HepG2 (cell line): ENCODE measurements at regions not wholly inside any gene's neighbourhood (a gene's known extent, or its start where the extent isn't known, plus 50 kb on each side); places are given as distances from the start of the nearest gene placed in this dataset.

Experiments used
- CBFB ChIP-seq: sonication (generic); formaldehyde crosslinking; IDR thresholded peaks from 2 replicates; pipeline ENCODE4 v1.4.0; 2020; ENCODE audit warnings: missing genetic modification reagents
- FOXA1 ChIP-seq, 2 experiments: fragments of 450-650 bp in 1 of 2; sonication (generic) in 1 of 2; formaldehyde crosslinking in 1 of 2; IDR thresholded peaks; 2 replicates each; pipeline versions ENCODE4 v1.4.0 to v1.6.1; 2016 to 2020; ENCODE audit warnings: missing genetic modification reagents in 1 of 2
- MTF2 ChIP-seq: sonication (generic); formaldehyde crosslinking; IDR thresholded peaks from 2 replicates; pipeline ENCODE4 v1.5.0; 2020; ENCODE audit warnings: missing genetic modification reagents, borderline replicate concordance
- MZF1 ChIP-seq: sonication (generic); formaldehyde crosslinking; IDR thresholded peaks from 2 replicates; pipeline ENCODE4 v1.8.1; 2023; ENCODE audit warnings: mild to moderate bottlenecking, missing genetic modification reagents, borderline replicate concordance
- SOX5 ChIP-seq: IDR thresholded peaks from 2 replicates; pipeline ENCODE4 v1.6.1; 2016; ENCODE audit warnings: borderline replicate concordance
- SRSF1 ChIP-seq: fragments of 200-400 bp; formaldehyde crosslinking; optimal IDR thresholded peaks from 2 replicates; pipeline ENCODE3; 2017; ENCODE audit warnings: mild to moderate bottlenecking, low read depth, low read length, moderate library complexity
- ZFP41 ChIP-seq: sonication (generic); formaldehyde crosslinking; IDR thresholded peaks from 2 replicates; pipeline ENCODE4 v1.4.0; 2020; ENCODE audit warnings: mild to moderate bottlenecking, missing genetic modification reagents, borderline replicate concordance
- ZNF558 ChIP-seq: sonication (generic); formaldehyde crosslinking; IDR thresholded peaks from 2 replicates; pipeline ENCODE4 v1.9.0; 2022; ENCODE audit warnings: mild to moderate bottlenecking, missing genetic modification reagents, borderline replicate concordance
- ZNF567 ChIP-seq: sonication (generic); formaldehyde crosslinking; IDR thresholded peaks from 2 replicates; pipeline ENCODE4 v1.8.1; 2023; ENCODE audit warnings: mild to moderate bottlenecking, missing genetic modification reagents, borderline replicate concordance
- TF ChIP-seq, protein P1 (sequence below): sonication (generic); formaldehyde crosslinking; IDR thresholded peaks from 2 replicates; pipeline ENCODE4 v1.4.0; 2020; ENCODE audit warnings: missing genetic modification reagents
- TF ChIP-seq, protein P2 (sequence below): sonication (generic); formaldehyde crosslinking; IDR thresholded peaks from 2 replicates; pipeline ENCODE4 v1.4.0; 2020; ENCODE audit warnings: missing genetic modification reagents
- TF ChIP-seq, protein P3 (sequence below): sonication (generic); formaldehyde crosslinking; IDR thresholded peaks from 2 replicates; pipeline ENCODE4 v1.8.1; 2023; ENCODE audit warnings: mild to moderate bottlenecking, moderate library complexity, missing genetic modification reagents
- TF ChIP-seq, protein P4 (sequence below): sonication (generic); formaldehyde crosslinking; IDR thresholded peaks from 2 replicates; pipeline ENCODE4 v1.4.0; 2020; ENCODE audit warnings: mild to moderate bottlenecking, missing genetic modification reagents
- TF ChIP-seq, protein P5 (sequence below): sonication (generic); formaldehyde crosslinking; IDR thresholded peaks from 2 replicates; pipeline ENCODE4 v1.5.0; 2020; ENCODE audit warnings: mild to moderate bottlenecking, low read depth, missing genetic modification reagents, borderline replicate concordance

DNA sequence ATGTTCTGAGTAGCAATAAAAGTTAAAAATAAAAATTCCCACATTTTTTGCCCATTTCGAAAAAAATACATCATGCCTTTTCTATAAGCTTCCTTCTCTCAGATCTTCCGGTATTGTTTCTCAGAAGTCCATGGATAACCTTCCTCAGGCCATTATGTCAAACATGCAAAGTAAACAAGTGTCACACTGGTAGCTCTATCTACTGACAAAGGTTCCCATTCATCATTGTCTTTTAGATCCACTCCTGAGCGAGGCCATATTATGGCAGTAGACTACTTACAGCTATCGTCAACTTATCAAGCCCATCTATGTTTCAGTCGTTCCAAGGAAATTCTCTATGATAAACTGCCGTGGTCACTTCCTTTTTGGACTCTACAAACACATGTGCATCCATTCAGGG lies 1068.2 kb downstream of the GLUD2 start (continued):
- no peak for TF ChIP-seq ZNF558 (CRISPR knock-in tag)
- TF ChIP-seq, protein P1, sequence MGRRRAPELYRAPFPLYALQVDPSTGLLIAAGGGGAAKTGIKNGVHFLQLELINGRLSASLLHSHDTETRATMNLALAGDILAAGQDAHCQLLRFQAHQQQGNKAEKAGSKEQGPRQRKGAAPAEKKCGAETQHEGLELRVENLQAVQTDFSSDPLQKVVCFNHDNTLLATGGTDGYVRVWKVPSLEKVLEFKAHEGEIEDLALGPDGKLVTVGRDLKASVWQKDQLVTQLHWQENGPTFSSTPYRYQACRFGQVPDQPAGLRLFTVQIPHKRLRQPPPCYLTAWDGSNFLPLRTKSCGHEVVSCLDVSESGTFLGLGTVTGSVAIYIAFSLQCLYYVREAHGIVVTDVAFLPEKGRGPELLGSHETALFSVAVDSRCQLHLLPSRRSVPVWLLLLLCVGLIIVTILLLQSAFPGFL: no peak
- TF ChIP-seq, protein P2, sequence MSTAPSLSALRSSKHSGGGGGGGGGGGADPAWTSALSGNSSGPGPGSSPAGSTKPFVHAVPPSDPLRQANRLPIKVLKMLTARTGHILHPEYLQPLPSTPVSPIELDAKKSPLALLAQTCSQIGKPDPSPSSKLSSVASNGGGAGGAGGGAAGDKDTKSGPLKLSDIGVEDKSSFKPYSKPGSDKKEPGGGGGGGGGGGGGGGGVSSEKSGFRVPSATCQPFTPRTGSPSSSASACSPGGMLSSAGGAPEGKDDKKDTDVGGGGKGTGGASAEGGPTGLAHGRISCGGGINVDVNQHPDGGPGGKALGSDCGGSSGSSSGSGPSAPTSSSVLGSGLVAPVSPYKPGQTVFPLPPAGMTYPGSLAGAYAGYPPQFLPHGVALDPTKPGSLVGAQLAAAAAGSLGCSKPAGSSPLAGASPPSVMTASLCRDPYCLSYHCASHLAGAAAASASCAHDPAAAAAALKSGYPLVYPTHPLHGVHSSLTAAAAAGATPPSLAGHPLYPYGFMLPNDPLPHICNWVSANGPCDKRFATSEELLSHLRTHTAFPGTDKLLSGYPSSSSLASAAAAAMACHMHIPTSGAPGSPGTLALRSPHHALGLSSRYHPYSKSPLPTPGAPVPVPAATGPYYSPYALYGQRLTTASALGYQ (CRISPR knock-in tag): no peak
- TF ChIP-seq SRSF1: no peak
- no peak for TF ChIP-seq MZF1
- TF ChIP-seq SOX5 (CRISPR knock-in tag): peak; percentile 49; the same call in 1 of the 2 replicates
- TF ChIP-seq ZNF567 (CRISPR knock-in tag): no peak
- TF ChIP-seq, protein P3, sequence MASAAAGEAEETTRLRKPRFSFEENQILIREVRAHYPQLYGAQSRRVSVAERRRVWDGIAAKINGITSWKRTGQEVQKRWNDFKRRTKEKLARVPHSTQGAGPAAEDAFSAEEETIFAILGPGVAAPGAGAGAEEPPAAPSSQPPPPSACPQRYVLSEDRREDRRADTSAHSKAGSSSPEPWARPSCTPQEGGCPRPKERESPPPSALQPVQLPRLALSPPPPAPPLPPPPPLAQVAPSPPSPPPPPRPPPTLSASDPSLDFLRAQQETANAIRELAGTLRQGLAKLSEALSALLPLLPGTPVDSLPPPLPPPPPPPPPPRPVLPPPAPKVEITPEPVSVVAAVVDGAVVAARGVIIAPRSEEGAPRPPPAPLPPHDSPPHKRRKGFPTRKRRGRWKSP (CRISPR knock-in tag): no peak
- TF ChIP-seq, protein P4, sequence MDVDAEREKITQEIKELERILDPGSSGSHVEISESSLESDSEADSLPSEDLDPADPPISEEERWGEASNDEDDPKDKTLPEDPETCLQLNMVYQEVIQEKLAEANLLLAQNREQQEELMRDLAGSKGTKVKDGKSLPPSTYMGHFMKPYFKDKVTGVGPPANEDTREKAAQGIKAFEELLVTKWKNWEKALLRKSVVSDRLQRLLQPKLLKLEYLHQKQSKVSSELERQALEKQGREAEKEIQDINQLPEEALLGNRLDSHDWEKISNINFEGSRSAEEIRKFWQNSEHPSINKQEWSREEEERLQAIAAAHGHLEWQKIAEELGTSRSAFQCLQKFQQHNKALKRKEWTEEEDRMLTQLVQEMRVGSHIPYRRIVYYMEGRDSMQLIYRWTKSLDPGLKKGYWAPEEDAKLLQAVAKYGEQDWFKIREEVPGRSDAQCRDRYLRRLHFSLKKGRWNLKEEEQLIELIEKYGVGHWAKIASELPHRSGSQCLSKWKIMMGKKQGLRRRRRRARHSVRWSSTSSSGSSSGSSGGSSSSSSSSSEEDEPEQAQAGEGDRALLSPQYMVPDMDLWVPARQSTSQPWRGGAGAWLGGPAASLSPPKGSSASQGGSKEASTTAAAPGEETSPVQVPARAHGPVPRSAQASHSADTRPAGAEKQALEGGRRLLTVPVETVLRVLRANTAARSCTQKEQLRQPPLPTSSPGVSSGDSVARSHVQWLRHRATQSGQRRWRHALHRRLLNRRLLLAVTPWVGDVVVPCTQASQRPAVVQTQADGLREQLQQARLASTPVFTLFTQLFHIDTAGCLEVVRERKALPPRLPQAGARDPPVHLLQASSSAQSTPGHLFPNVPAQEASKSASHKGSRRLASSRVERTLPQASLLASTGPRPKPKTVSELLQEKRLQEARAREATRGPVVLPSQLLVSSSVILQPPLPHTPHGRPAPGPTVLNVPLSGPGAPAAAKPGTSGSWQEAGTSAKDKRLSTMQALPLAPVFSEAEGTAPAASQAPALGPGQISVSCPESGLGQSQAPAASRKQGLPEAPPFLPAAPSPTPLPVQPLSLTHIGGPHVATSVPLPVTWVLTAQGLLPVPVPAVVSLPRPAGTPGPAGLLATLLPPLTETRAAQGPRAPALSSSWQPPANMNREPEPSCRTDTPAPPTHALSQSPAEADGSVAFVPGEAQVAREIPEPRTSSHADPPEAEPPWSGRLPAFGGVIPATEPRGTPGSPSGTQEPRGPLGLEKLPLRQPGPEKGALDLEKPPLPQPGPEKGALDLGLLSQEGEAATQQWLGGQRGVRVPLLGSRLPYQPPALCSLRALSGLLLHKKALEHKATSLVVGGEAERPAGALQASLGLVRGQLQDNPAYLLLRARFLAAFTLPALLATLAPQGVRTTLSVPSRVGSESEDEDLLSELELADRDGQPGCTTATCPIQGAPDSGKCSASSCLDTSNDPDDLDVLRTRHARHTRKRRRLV (CRISPR knock-in tag): no peak
- no peak for TF ChIP-seq ZFP41 (CRISPR knock-in tag)
- TF ChIP-seq, protein P5, sequence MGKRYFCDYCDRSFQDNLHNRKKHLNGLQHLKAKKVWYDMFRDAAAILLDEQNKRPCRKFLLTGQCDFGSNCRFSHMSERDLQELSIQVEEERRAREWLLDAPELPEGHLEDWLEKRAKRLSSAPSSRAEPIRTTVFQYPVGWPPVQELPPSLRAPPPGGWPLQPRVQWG (CRISPR knock-in tag): no peak
- TF ChIP-seq FOXA1 (IDR thresholded peaks at IDR 0.05): no peak
- peak; percentile 66 for TF ChIP-seq FOXA1 (CRISPR knock-in tag; IDR thresholded peaks at IDR 0.05)
- TF ChIP-seq MTF2 (CRISPR knock-in tag): no peak
- no peak for TF ChIP-seq CBFB (CRISPR knock-in tag)
